ENCODE measurements at regions not wholly inside any gene's neighbourhood (a gene's known extent, or its start where the extent isn't known, plus 50 kb on each side); places are given as distances from the start of the nearest gene placed in this dataset.
"Not testable (repeated sequence)": the region's sequence is repeated elsewhere in the genome, so short reads cannot be mapped to it uniquely, and the experiment has no call there.

GRCh38 chr19:30959011-30959410 lies 390.2 kb downstream of the TSHZ3 start:
- no peak for DNase-seq (ENCODE audit: low read depth in 1 of 2, low spot score in 1 of 2)

GRCh38 chr19:30955112-30956104 lies 393.8 kb downstream of the TSHZ3 start:
- DNase-seq (ENCODE audit: low read depth in 1 of 2, low spot score in 1 of 2): no peak

GRCh38 chr19:30944276-30944932 lies 404.8 kb downstream of the TSHZ3 start:
- DNase-seq (ENCODE audit: low read depth in 1 of 2, low spot score in 1 of 2): not testable (repeated sequence)

GRCh38 chr19:30943101-30943843 lies 406.0 kb downstream of the TSHZ3 start:
- no peak for DNase-seq (ENCODE audit: low read depth in 1 of 2, low spot score in 1 of 2)

- no peak for DNase-seq (ENCODE audit: low read depth in 1 of 2, low spot score in 1 of 2)
Observed at GRCh38 chr19:30942636-30943035, 406.6 kb downstream of the TSHZ3 start.

GRCh38 chr19:30941591-30941990 lies 407.6 kb downstream of the TSHZ3 start:
- DNase-seq (ENCODE audit: low read depth in 1 of 2, low spot score in 1 of 2): no peak

GRCh38 chr19:30936276-30936675 lies 413.0 kb downstream of the TSHZ3 start:
- no peak for DNase-seq (ENCODE audit: low read depth in 1 of 2, low spot score in 1 of 2)

- no peak for DNase-seq (ENCODE audit: low read depth in 1 of 2, low spot score in 1 of 2)
Observed at GRCh38 chr19:30935146-30935545, 414.1 kb downstream of the TSHZ3 start.

GRCh38 chr19:30933454-30933853 lies 415.8 kb downstream of the TSHZ3 start:
- DNase-seq (ENCODE audit: low read depth in 1 of 2, low spot score in 1 of 2): not testable (repeated sequence)

GRCh38 chr19:30932854-30933253 lies 416.4 kb downstream of the TSHZ3 start:
- DNase-seq (ENCODE audit: low read depth in 1 of 2, low spot score in 1 of 2): no peak

- DNase-seq (ENCODE audit: low read depth in 1 of 2, low spot score in 1 of 2): no peak
Observed at GRCh38 chr19:30930941-30931706, 418.1 kb downstream of the TSHZ3 start.

GRCh38 chr19:30927705-30928104 lies 421.5 kb downstream of the TSHZ3 start:
- DNase-seq (ENCODE audit: low read depth in 1 of 2, low spot score in 1 of 2): no peak

- no peak for DNase-seq (ENCODE audit: low read depth in 1 of 2, low spot score in 1 of 2)
Observed at GRCh38 chr19:30924670-30925069, 424.6 kb downstream of the TSHZ3 start.

GRCh38 chr19:30924069-30924636 lies 425.1 kb downstream of the TSHZ3 start:
- no peak for DNase-seq (ENCODE audit: low read depth in 1 of 2, low spot score in 1 of 2)

GRCh38 chr19:30923621-30924020 lies 425.6 kb downstream of the TSHZ3 start:
- DNase-seq (ENCODE audit: low read depth in 1 of 2, low spot score in 1 of 2): no peak

GRCh38 chr19:30923096-30923495 lies 426.1 kb downstream of the TSHZ3 start:
- no peak for DNase-seq (ENCODE audit: low read depth in 1 of 2, low spot score in 1 of 2)

- DNase-seq (ENCODE audit: low read depth in 1 of 2, low spot score in 1 of 2): no peak
Observed at GRCh38 chr19:30920222-30920621, 429.0 kb downstream of the TSHZ3 start.

GRCh38 chr19:30919737-30920136 lies 429.5 kb downstream of the TSHZ3 start:
- no peak for DNase-seq (ENCODE audit: low read depth in 1 of 2, low spot score in 1 of 2)

GRCh38 chr19:30916238-30916637 lies 433.0 kb downstream of the TSHZ3 start:
- DNase-seq (ENCODE audit: low read depth in 1 of 2, low spot score in 1 of 2): no peak

- DNase-seq (ENCODE audit: low read depth in 1 of 2, low spot score in 1 of 2): no peak
Observed at GRCh38 chr19:30911491-30911890, 437.7 kb downstream of the TSHZ3 start.

Data from activated CD4-positive, alpha-beta T cell treated with anti-CD3 and anti-CD28 coated beads, Interleukin-2, amount 50 U/mL, for 24 hours (primary cell).